GM12878 (cell line): ENCODE measurements at regions not wholly inside any gene's neighbourhood (a gene's known extent, or its start where the extent isn't known, plus 50 kb on each side); places are given as distances from the start of the nearest gene placed in this dataset.
"Not testable (repeated sequence)": the region's sequence is repeated elsewhere in the genome, so short reads cannot be mapped to it uniquely, and the experiment has no call there.

Source experiments
- EP300 ChIP-seq, 2 experiments: fragments of 150-350 bp in 1 of 2; IDR thresholded peaks; 2 replicates each; pipeline ENCODE4 v1.6.1; 2011 to 2012; ENCODE audit warnings: low read depth in 2 of 2, low read length in 2 of 2, borderline replicate concordance in 1 of 2, improper control_type of control experiment in 1 of 2, inconsistent platforms in 1 of 2; ENCODE audit not compliant: control insufficient read depth in 1 of 2
- EZH2 ChIP-seq: IDR thresholded peaks from 2 replicates; pipeline ENCODE4 v1.6.1; 2012; ENCODE audit warnings: low read depth, mild to moderate bottlenecking, control low read depth, inconsistent platforms, low read length, borderline replicate concordance; ENCODE audit not compliant: control insufficient read depth
- POLR2A ChIP-seq: IDR thresholded peaks from 2 replicates; pipeline ENCODE4 v1.6.1; 2011; ENCODE audit warnings: low read depth, mild to moderate bottlenecking, low read length
- RBBP5 ChIP-seq: fragments of 200-600 bp; sonication (generic); conservative IDR thresholded peaks from 2 replicates; pipeline ENCODE4 v1.6.1; 2016
- ZNF274 ChIP-seq: IDR thresholded peaks from one replicate; pipeline ENCODE4 v1.8.0; 2011; ENCODE audit not compliant: insufficient read length, insufficient read depth
- TF ChIP-seq, protein P1 (sequence below): fragments of 150-350 bp; IDR thresholded peaks from 2 replicates; pipeline ENCODE4 v1.6.1; 2016; ENCODE audit warnings: low read depth, low read length

DNA sequence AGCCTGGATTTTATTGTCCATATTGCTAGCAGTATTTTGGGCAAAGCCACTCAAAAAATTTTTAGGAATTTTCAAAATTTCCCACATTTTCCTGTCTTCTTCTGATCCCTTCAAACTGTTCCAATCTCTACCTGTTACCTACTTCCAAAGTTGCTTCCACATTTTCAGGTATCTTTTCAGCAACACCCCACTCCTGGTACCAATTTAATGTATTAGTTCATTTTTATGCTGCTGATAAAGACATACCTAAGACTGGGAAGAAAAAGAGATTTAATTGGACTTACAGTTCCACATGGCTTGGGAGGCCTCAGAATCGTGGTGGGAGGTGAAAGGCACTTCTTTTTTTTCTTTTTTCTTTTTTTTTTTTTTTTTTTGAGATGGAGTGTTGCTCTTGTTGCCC lies 73.6 kb upstream of the COL1A2 start:
- not testable (repeated sequence) for TF ChIP-seq ZNF274; EP300 (IDR thresholded peaks at IDR 0.05; ENCODE audit: borderline replicate concordance in 1 of 2, control insufficient read depth in 1 of 2, low read depth in 2 of 2, low read length in 2 of 2); EZH2; POLR2A; RBBP5
- TF ChIP-seq, protein P1, sequence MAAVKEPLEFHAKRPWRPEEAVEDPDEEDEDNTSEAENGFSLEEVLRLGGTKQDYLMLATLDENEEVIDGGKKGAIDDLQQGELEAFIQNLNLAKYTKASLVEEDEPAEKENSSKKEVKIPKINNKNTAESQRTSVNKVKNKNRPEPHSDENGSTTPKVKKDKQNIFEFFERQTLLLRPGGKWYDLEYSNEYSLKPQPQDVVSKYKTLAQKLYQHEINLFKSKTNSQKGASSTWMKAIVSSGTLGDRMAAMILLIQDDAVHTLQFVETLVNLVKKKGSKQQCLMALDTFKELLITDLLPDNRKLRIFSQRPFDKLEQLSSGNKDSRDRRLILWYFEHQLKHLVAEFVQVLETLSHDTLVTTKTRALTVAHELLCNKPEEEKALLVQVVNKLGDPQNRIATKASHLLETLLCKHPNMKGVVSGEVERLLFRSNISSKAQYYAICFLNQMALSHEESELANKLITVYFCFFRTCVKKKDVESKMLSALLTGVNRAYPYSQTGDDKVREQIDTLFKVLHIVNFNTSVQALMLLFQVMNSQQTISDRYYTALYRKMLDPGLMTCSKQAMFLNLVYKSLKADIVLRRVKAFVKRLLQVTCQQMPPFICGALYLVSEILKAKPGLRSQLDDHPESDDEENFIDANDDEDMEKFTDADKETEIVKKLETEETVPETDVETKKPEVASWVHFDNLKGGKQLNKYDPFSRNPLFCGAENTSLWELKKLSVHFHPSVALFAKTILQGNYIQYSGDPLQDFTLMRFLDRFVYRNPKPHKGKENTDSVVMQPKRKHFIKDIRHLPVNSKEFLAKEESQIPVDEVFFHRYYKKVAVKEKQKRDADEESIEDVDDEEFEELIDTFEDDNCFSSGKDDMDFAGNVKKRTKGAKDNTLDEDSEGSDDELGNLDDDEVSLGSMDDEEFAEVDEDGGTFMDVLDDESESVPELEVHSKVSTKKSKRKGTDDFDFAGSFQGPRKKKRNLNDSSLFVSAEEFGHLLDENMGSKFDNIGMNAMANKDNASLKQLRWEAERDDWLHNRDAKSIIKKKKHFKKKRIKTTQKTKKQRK = not testable (repeated sequence)
